HG03432 (cell line): ENCODE measurements at regions not wholly inside any gene's neighbourhood (a gene's known extent, or its start where the extent isn't known, plus 50 kb on each side); places are given as distances from the start of the nearest gene placed in this dataset.

Source experiments
- ATAC-seq: cut with Tn5 transposase; IDR thresholded peaks from one replicate; pipeline ENCODE4 v1.9.1; 2021; ENCODE audit warnings: mild to moderate bottlenecking, moderate library complexity; ENCODE audit not compliant: unreplicated experiment

DNA sequence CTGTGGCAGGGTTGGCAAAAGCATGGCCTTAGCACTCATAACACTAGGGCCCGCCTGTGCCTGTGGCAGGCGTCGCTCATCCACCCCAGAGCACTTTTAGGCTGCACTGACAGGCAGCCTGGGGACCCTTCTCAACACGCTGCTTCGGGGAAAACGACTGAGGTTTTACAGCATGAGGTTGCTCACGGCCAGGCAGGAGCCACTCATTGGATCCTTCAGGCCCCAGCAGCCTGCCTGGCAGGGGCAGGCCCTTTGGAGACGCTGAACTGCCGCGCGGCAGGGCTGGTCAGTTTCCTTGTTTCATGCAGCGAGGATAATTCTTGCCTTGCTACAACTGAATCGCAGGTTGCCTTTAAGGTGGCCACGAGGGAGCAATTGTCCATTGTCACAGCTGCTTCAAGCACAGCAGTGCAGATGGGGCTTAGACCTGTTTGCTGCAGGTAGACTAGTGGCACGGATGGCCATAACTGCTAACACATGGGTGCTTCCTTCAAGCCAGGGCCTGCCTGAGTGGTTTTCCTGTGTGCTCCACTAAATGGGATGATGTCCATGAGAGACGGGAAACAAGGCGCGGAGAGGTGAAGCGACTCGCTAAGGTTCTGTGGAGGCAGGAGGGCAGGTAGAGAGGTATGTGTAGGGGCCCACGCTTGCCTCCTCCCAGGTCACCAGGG lies 49.9 kb upstream of the HS6ST1 start:
- ATAC-seq: no peak

DNA sequence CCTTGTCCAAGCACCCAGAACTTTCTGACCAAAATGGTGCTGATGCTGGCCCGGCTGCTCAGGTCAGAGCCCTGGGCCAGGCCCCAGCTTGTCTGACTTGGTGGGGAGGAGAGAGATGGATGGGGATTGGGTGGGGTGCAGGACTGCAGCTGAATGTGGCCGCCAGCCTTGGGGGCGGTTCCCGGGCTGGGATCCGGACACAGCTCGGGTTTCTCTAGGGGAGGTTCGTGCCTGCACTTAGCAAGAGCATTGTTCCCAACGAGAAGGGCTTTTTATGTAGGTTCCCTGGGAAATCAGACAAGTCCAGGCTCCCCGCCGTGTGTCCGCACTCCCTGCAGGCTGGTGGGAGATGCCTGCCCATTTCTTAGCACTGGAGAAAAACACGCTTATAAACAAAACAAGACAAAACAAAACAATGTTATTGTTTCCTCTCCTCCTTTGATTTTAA lies 50.5 kb upstream of the HS6ST1 start:
- ATAC-seq: no peak

DNA sequence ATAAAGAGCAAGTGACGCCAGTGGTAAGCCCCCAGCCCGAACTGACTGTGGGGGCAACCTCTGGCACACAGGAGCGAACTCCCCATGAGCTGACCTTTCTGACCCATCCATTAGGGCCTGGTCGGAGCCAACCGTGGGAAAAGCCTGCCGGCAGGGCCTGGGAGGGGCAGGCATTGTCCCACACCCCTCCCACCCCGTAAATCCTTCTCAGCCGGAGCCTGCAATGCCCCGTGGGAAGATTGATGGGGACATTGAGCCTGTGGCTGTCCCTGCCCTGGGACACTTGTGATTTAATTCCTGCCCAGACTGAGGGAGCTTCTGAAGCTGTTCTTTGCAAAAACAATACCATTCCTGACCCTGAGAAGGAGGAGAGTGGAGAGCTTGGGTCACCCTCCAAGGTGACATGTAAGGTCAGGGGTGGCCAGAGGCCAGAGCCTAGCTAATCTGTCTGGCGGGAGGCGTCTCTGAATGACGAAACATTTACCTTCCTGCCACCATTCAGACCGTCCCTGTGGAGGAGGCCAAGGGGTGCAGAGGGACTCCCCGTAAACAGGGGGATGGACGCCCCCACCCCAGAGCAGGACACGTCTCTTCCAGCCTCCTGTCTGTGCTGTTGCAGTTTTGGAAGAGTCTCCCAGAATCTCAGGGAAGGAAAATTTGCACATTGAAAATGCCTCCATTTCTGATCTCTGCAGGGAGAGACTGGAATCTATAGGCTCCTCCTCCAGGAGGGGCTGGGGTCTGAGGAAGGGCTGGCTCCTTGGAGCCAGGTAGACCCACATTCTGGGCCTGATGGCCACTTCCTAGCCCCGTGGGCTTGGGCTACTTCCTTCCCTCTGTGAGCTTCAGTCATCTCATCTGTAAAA lies 51.2 kb upstream of the HS6ST1 start:
- no peak for ATAC-seq

DNA sequence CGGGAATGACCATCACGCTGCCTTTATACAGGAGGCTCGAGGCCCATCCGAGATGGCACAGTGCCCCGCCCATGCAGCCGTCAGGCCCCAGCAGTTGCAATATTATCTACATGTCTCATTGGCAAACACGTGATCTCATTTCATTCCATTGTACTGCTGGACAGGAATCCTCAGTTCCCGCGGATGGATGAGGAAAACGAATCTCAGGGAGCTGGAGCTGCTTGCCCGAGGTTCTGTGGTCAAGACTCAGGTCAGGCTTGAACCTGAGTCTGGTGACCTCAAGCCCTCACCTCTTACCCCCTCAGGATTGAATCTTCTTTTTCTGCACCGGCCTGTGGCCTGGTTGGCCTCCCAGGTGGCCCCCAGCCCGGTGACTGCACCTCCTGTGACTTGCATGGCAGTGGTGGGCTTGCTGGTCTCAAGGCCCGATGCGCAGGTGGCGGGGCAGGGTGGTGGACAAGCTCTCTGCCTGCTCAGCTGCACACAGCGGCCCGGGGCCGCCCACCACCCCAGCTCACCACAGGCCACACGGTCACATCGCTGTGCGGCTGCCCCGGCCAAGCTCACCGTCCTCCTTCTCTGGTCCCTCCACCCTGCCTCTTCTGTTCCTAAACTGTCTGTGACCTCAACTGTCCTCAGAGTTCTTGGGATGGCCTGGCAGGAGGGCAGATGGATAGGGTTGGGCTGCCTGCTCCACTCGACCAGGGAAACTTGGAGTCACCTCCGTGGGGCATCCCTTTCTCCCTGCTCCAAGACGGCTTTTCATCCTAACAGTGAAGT lies 52.0 kb upstream of the HS6ST1 start:
- no peak for ATAC-seq

DNA sequence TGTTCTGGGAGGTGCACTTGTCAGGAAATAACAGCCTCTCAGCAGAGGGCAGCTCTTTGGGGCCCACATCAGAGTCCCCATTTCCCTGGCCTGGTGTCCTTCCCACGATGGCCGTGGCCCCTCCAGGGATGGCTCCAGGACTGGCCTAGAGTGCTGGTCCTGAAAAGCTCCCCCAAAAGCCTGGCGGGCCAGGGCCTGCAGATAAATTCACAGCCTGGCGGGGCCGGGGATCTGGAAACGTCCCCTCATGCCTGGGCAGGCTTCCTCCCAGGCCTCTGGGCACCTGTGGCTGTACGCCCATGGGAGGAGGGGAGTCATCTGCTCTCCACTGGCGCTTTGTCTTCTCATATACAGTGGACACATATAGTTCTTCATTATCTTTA lies 52.6 kb upstream of the HS6ST1 start:
- no peak for ATAC-seq

DNA sequence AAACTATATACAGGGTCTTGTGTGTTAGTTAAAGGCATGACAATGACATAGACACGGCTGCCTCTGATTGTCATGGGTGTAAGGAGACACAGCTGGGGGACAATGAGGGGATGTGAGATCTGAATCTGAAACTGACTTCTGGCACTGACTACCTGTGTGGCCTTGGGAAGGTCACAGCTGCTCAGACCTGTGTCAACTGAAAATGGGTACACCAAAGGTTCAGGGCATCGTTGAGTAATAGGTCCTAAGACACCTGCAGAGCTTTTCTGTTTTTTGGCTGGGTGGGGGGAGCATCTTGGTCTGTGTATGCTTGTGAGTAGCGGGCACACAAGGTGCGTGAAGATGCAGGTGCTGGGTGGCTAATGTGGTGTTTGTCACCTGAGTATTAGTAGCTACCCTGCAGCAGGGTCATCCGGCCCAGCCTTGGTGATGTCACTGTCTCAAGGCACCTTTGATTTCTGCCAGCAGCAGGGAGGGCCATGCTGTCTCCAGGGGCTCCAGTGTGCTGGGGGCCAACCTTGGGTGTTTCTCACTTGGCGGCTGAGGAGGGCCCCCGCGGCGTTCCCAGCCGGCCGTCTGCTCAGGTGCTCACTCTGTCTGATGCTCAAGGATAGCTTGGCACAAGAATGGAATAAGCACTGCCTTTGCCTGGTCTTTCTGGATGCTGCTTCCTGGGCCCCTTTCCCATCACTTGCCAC lies 53.1 kb upstream of the HS6ST1 start:
- no peak for ATAC-seq

DNA sequence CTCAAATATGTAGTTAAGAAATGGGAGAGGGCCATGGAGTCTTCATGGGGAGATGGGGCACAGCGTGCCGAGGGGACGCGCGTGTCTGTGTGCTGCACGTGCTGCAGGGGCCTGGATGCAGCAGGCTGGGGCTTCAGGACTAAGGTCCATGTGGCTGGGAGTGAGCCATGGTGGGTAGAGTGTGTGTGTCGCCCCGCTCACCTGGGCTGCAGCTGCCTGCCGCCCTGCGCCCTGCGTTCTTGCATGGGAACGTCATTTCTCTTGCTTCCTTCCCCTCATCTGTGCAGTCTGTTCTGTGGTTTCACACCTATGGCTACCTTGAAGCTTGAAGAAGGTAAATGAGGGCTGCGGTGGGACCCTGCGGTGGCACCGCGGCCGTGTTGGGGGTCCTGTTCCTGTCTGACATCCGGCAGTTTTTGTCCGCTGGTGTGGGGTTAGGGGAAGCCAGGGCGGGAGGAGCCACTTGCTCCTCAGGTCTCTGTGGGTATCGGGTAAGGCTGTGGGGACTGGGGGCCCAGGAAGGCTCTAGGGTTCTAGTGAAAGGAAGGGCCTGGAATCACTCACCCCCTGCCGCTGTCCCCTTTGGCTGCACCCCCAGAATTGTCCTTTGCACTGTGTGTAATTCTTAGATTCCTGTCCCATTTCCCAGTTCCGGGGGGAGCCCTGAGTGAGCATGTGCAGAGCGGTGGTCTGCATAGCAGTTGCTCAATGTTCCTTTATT lies 54.1 kb upstream of the HS6ST1 start:
- no peak for ATAC-seq

DNA sequence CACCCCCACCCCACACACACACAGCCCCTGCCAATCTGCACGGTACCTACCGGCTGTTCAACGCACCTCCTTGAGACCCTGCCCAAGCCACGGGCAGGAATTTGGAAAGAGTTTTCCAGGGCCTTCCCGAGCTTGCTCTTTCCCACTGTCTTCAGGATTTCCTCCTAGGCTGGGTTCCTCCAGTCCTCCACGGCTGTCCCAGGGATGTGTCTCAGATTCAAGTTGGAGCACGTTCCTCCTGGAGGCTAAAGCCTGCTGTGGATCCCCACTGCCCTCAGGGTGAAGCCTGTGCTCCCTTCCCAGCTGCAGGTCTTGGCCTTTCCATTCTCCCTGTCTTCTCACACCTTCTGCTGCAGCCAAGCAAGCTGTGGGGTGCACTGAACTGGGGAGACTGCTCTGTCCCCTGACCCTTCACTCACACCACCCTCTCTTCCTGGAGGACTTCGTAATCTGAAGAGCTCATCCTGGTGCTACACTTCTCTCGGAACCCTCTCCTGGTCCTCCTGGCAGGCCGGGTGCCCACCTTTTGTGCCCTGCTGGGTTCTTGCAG lies 54.9 kb upstream of the HS6ST1 start:
- no peak for ATAC-seq

DNA sequence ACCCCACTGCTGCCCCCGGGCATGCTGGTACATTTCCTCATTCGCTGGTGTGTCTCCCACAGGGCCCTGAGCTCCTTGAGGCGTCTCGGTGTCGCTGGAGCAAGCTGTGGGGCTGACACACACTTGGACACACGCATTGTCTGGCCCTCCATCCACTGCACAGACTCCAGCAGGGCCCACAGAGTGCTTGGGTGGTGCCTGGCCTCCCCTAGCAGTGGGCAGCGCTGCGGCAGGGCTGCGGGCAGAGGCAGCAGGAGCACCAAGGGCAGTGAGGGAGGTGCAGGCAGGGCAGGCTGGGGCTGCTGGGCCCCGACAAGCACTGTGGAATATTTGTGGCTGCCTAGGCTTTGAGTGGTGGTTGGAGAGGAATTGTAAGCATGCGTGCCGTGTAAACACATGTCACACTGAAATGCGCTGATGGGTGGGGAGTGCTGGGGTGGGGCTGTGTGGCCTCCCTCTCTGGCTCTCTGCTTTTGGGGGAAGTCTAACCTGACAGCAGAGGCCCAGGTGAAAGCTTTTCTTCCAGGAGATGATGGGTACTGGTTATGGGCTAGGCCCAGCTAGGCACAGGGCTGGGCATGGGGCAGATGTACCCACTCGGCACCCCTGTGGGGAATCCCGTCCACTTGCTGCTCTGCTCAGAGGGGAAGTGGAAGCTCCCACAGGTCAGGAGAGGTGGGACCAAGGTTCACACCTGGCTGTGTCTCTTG lies 55.5 kb upstream of the HS6ST1 start:
- no peak for ATAC-seq

DNA sequence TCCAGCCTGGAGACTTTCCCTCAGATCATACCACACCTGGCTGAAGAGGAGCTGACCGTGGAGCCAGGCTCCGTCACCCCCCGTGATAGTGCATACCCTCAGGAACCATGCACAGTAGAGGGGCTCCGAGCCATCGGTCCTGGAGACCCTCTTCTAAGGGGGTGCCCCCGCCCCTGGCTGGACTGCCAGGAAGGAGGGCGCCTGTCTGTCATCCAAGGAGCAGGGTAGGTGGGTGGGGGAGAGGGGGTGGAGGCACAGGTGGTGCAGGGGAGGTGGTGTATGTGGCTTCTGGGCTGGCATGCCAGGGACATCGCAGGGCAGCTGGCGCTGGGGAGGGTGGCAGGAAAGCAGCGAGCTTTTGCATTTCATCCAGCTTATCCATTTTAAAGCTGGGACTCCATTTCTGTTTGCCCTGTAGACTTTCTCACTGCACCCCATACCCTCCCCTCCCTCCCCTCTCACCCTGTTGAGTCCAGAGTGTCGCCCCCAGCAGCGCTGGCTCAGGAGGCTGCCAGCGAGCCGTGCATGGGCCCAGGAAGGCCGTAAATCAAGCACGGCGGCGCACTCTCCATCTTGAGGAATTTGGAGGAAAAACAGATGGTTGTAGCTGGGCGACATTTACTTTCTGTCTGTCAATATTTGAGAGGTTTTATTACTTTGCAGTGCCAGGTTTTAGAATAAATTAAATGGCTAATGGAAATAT lies 56.2 kb upstream of the HS6ST1 start:
- ATAC-seq: no peak

DNA sequence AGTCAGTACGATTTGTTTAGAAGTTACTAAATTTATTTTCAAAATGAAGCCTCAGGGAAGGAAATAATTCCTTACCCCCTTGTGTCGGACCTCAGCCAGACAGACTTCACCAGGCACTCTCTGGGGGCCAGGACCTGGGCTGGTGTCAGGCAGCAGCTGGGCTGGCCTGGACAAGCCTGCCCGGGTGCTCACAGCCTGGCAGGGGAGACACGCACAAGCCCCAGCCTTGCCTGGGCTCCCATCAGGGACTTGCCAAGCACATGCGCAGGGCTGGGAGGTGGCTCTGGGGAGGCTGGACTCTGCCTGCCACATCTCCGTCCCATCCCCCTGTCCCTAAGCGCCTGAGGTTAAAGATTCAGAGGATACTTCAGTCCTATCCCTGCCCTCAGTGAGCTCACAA lies 56.8 kb upstream of the HS6ST1 start:
- no peak for ATAC-seq

DNA sequence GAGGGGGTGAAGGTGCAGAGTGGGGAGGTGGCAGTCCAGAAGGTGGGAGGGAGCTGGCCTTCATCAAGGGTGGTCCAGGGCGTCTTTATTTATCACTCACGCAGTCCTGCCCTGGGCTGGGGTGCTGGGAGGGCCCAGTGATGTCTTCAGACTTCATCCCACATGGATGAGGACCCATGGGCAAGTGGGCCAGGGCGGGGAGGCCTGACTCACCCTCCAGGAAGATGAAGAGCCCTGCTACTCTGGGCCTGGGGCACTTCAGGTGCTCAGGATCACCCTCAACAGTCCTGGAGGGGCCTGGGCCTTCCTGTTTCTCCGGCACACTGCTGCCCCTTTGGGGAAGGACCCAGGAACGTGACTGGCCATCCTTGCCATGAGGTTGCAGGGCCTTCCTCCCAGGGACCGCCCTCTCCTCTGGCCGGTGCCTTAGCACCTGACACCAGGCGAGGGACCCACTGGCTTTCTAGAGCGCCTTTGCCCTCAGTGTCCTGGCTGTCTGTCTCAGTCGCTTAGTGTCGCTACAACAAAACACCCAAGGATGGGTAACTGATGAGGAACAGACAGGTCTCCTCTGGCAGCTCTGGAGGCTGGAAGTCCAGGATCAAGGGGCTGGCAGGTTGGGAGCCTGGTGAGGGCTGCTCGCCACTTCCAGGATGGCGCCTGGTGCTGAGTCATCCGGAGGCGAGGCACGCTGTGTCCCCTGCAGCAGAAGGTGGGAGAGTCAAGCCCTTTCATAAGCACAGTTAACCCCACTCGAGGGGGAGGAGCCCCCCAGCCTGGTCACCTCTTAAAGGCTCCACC lies 57.8 kb upstream of the HS6ST1 start:
- no peak for ATAC-seq

DNA sequence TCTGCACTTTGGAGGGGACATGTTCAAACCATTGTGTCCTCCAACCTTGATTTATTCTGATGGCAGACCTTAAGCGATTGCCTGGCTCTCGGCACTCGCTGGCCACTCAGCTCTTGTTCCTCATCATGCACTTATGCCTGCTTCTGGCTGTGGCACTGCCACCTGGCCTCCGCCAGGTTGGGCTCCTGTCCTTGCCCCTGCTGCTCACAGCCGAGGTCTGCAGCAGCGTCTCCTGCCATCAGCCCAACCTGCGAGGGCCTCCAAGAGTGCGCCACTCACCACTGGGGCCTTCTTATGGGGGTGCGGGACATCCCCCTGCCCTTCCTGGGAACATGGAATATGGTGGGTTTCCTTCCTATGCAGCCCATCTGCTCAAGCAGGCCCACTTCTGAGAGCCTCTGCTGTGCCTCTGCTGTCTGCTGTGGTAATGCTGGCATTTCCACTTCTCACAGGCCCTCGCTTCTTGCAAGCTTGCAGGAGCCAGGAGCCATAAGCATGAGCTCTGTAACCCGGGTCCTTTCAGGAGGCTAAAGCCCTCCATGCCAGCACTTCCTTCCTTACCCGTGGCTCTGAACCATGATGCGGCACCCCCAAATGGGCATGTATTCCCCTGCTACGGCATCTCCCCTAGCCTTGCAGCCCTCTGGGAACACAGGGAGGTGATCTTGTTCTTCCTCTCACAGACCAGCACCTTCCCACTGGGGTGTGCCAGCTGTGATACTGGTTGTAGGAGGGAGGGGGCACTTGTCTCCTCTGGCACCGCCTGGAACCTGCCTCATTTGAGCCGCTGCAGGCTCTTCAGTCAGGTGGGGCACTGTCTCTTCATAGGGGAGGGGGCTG lies 58.6 kb upstream of the HS6ST1 start:
- no peak for ATAC-seq

DNA sequence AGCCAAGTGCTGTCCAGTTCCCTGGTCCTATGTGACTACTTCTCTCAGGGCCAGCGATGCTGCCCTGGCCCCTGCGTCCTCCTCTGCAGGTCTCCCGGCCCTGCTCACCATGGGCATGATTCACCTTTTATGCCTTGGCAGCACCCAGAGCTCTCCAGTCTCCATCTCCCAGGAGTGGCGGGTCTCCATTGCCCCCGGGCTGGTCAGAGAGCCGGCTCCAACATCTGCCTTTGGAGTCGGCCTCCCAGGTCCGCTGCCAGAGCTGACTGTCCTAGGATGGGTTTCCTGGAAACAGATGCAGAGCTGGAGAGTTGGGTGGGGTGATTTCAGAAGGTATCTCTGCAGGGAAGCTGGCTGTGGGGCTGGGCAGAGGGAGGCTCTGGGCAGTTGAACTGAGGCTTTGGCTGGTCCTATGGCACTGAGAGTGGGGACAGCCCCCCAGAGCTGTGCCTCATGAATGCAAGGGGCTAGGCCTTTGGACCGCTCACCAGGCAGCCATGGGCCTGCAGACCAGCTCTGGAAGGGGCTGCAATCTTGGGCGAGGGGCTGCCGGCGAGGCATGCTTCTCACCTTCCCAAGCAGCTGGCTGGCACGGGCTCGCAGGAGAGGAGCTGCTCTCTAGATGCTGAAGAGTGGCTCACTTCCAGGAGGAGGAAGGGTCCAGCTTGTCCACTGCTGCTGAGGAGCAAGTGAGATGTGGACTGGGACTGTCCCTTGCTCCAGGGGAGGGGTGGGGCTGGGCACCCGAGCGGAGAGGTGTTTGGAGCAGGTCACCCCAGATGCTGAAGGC lies 59.8 kb upstream of the HS6ST1 start:
- ATAC-seq: no peak

DNA sequence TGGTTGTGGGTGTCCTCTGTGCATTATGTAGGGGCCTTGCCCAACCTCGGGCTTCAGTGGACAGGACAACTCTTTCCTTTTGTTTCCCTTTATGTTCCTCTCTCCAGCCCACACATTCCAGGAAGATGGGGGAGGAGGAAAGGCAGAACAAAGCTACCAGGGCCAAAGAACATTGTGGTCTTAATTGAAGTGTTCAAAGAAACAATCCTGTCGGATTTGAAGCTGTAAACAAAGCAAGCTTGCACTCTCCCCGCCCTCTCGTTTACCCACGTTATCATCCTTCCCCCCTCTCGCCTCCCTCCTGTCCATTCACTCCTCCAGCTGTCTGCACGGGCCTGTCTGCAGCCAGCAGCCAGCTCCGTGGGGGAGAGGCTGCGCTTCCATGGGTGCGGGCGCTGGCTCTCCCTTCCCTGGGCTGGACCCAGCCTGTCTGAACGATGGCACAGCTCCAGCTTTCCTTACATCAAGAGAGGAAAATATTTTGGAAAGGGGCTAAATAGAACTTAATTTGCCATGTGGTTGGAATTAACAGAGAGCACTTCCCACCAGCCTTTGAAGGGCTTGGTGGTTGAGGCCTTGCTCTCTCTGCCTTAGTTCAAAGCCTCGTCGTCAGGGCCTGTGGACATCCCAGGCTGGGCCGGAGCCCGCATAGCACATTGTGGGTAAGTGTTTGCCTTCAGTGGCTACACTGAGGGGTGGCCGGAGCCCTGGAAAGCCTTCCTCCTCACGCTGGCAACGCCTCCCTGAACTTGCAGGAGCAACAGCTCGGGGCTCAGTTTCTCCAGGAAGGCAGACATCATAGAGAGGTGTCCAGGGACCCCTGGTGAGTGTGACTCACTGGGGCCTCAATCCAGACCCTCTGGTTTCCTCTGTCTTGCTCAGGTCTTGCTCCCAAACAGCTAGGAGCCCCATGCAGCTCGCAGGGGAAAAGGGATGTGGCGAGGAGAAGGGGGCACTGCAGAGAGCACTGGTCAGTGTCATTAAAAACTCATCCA lies 60.6 kb upstream of the HS6ST1 start:
- ATAC-seq: no peak
